Activated B cell treated with CpG ODN at 0.5 μM for 24 hours (primary cell): ENCODE measurements at regions not wholly inside any gene's neighbourhood (a gene's known extent, or its start where the extent isn't known, plus 50 kb on each side); places are given as distances from the start of the nearest gene placed in this dataset.
"Not testable (repeated sequence)": the region's sequence is repeated elsewhere in the genome, so short reads cannot be mapped to it uniquely, and the experiment has no call there.

Experiments
- ATAC-seq: fragments of 200-7000 bp; cut with Tn5 transposase; one replicate; pipeline ENCODE4 v1.10.0; 2021; ENCODE audit warnings: low read depth, mild to moderate bottlenecking, moderate library complexity
- CTCF ChIA-PET: fragments of 350-600 bp; sonication (Branson Sonifier 250); formaldehyde crosslinking; loops from one replicate; lab custom pipeline; 2021; ENCODE audit warnings: antibody characterized with exemption; lab: Charles Lee
- POLR2A ChIA-PET: fragments of 350-600 bp; sonication (Branson Sonifier 250); formaldehyde crosslinking; loops from one replicate; lab custom pipeline; 2021; ENCODE audit warnings: antibody characterized with exemption; lab: Charles Lee
- DNase-seq: peaks from one replicate; pipeline ENCODE4 v3.0.0; 2022
- H3K27ac Mint-ChIP-seq: one replicate; pipeline ENCODE4 v1.8.0; 2020; ENCODE audit warnings: mixed read lengths
- H3K27me3 Mint-ChIP-seq: one replicate; pipeline ENCODE4 v1.8.0; 2021; ENCODE audit warnings: mixed read lengths
- H3K36me3 Mint-ChIP-seq: one replicate; pipeline ENCODE4 v1.8.0; 2021; ENCODE audit warnings: low read depth, mixed read lengths
- H3K4me1 Mint-ChIP-seq: one replicate; pipeline ENCODE4 v1.8.0; 2021; ENCODE audit warnings: mixed read lengths
- H3K4me3 Mint-ChIP-seq: one replicate; pipeline ENCODE4 v1.8.0; 2020; ENCODE audit warnings: mild to moderate bottlenecking, mixed read lengths
- H3K9me3 Mint-ChIP-seq: one replicate; pipeline ENCODE4 v1.8.0; 2020; ENCODE audit warnings: mixed read lengths
- CTCF ChIP-seq: fragments of 200-600 bp; IDR thresholded peaks from one replicate; pipeline ENCODE4 v1.8.0; 2022; ENCODE audit warnings: antibody characterized with exemption, mild to moderate bottlenecking
- intact Hi-C: fragments of 100-400 bp; cut with micrococcal nuclease; formaldehyde crosslinking; loops from one replicate; pipeline ENCODE4 v1.15.1; 2024

GRCh38 chr22:16730894-16731293 lies 94.3 kb downstream of the XKR3 start:
- H3K4me1 Mint-ChIP-seq, H3K36me3 Mint-ChIP-seq, H3K27ac Mint-ChIP-seq, ATAC-seq, CTCF ChIA-PET, POLR2A ChIA-PET, intact Hi-C loops, H3K9me3 Mint-ChIP-seq, DNase-seq, H3K27me3 Mint-ChIP-seq, H3K4me3 Mint-ChIP-seq: not testable (repeated sequence)

DNA sequence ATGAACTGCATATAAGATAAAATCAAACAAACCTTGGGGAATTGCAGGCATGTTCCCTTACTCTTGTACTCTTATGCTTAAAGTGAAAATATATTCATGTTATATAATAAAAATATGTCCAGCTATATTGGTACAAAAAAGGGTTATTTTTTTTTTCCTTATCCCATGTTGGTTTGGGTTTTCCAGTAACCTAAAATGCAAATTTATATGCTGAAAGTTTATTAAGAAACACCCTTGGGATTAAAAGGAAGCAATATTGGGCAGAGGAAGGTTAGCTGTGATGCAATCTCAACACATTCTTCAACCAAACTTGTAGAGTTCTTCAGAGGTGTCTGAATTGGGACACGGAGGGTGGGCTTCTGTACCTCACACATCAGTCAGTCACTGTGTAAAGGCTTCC lies 97.7 kb downstream of the XKR3 start:
- H3K4me1 Mint-ChIP-seq, ATAC-seq, H3K9me3 Mint-ChIP-seq, DNase-seq, H3K27ac Mint-ChIP-seq, POLR2A ChIA-PET, H3K36me3 Mint-ChIP-seq, H3K27me3 Mint-ChIP-seq, CTCF ChIA-PET, H3K4me3 Mint-ChIP-seq: not testable (repeated sequence)
- intact Hi-C loops, result loop anchor here (10.0 kb wide), 1 partner anchor 57 kb away; no protein-coding TSS in a partner anchor

DNA sequence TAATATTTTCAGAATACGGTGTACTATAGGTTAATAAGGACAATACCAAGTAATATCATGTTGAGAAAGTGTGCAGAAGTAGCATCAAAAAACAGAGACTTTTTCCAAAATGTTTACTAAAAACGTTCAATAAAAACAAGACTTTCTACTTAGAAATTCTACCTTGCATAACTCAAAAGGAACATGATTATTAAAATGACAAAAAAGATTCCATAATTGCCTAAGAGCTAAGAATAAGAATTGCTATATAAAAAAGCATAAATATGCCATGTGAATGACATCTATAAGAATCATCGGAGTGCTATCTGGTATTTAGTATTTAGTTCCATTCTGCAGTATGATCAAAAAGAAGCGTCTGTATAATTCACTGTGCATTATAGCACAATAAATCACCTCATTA lies 102.0 kb downstream of the XKR3 start:
- DNase-seq, ATAC-seq, CTCF ChIA-PET, POLR2A ChIA-PET, H3K4me3 Mint-ChIP-seq, H3K36me3 Mint-ChIP-seq, H3K27ac Mint-ChIP-seq, H3K27me3 Mint-ChIP-seq, H3K9me3 Mint-ChIP-seq: not testable (repeated sequence)
- intact Hi-C loops, result loop anchor here (10.0 kb wide), 1 partner anchor 62 kb away; no protein-coding TSS in a partner anchor
- peaks cover 15% of the 10 kb centered on the region for H3K4me1 Mint-ChIP-seq

DNA sequence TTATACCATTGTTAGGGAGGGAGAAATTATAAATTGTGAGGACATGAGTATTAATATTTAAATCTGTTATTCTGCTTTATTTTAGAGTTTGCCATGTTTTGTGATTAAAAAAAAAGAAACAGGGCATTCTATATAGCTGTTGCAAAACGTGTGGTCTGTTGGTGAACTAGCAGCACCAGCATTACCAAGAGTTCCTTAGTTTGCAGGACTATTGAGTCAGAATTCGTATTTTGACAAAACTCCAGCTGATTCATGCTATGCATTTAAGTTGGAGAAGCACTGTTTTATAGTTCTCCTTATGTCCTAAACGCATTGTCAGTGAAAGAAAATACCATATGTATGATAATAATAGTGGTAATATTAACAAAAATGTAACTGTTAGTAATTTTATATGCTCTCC lies 102.6 kb downstream of the XKR3 start:
- intact Hi-C loops, result loop anchor here (10.0 kb wide), 1 partner anchor 62 kb away; no protein-coding TSS in a partner anchor
- DNase-seq, H3K36me3 Mint-ChIP-seq, ATAC-seq, H3K27me3 Mint-ChIP-seq, H3K4me3 Mint-ChIP-seq, H3K9me3 Mint-ChIP-seq, H3K27ac Mint-ChIP-seq, CTCF ChIA-PET, POLR2A ChIA-PET: not testable (repeated sequence)
- H3K4me1 Mint-ChIP-seq, result peaks cover 15% of the 10 kb centered on the region

- Mint-ChIP-seq H3K36me3 (no peaks in the 10 kb centered on the region), H3K9me3 (peaks cover 1% of the 10 kb centered on the region), H3K27ac (no peak overlapping the region), H3K4me3 (no peak overlapping the region), H3K4me1 (peaks cover 15% of the 10 kb centered on the region), H3K27me3 (peaks cover 8% of the 10 kb centered on the region)
- ChIA-PET CTCF (no interaction called here), POLR2A (no interaction called here)
- DNase-seq (no peak), ATAC-seq (no peak)
- intact Hi-C loops, result loop anchor here (10.0 kb wide), 1 partner anchor 63 kb away; no protein-coding TSS in a partner anchor
- no peak for TF ChIP-seq CTCF
Measured at GRCh38 chr22:16721961-16722360, 103.2 kb downstream of the XKR3 start.

DNA sequence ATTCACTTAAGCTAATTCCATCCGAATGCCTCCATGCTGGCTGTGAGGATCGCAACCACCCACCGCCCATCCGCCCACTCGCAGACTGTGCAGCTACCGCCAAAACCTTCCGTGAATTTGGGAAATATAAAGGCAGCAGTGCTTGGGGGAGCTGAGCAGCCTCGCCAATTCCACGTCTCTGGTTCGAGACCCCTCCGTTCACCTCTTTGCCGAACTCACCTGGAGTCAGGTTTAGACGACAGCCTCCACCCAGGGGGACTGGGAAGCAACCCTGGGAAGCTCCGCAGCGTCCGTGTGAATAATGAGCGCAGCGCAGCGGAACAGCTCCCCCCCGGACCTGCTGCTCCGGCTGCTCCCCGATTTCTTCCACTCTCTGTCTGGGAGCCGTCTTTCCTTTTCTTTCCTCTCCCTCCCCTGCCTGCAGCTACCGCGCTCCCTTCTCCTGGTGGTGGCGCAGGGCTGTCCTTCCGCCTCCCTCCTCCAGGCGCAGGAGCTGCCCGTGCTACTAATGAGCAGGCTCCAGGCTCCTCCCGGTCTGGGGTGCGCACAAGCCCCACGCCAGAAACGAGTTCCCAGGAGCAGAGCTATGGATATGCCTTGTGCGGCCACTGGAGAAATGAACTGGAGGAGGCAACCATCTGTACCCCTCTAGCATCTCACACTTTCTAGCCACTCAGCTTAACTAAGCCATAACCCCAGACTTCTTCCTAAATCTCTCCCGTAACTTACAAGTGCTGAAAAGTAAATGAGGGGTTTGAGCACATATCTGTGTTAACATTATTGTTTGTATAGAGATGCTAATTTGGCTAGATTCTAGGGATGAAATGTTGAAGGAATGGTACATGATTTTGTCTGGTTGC lies 107.3 kb downstream of the XKR3 start:
- Mint-ChIP-seq H3K9me3 (peaks cover 3% of the 10 kb centered on the region), H3K4me3 (no peak overlapping the region), H3K36me3 (no peaks in the 10 kb centered on the region), H3K27ac (no peak overlapping the region), H3K27me3 (peaks cover 8% of the 10 kb centered on the region), H3K4me1 (peaks cover 11% of the 10 kb centered on the region)
- DNase-seq (no peak), ATAC-seq (no peak)
- intact Hi-C loops, result no loop called here
- POLR2A ChIA-PET, result no interaction called here
- CTCF ChIA-PET, result no interaction called here
- TF ChIP-seq CTCF, result no peak

GRCh38 chr22:16714568-16714967 lies 110.6 kb downstream of the XKR3 start:
- H3K4me3 Mint-ChIP-seq, H3K36me3 Mint-ChIP-seq, POLR2A ChIA-PET, ATAC-seq, CTCF ChIA-PET, H3K9me3 Mint-ChIP-seq, DNase-seq, H3K27ac Mint-ChIP-seq, H3K4me1 Mint-ChIP-seq, H3K27me3 Mint-ChIP-seq, intact Hi-C loops: not testable (repeated sequence)

DNA sequence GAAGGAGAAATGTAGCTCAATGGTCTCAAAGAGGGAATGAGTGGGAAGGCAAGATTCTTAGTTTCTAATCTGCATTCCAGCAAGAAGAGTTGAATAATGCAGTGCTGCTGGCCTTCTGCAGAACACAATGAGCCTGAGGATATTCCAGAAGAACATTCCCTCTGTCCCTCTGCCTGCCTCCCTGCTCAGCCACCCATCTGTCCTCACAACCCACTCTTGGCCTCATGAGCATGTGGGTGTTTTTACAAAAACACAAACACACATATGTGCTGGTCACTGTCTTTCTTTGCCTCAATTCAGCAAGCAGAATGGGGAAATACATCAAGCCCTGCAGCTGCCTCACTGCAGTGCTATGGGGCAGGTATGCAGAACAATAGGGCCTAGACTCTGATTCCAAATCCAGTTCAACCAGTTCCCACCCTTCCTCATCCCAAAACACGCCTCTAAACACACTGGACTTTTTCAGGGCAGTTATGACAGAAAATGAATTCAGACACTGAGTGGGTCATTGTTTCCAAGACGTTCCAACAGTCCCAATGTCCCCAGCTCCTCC lies 109.8 kb upstream of the CCT8L2 start:
- H3K9me3 Mint-ChIP-seq, H3K4me1 Mint-ChIP-seq, H3K27ac Mint-ChIP-seq, H3K27me3 Mint-ChIP-seq, ATAC-seq, POLR2A ChIA-PET, DNase-seq, H3K36me3 Mint-ChIP-seq, H3K4me3 Mint-ChIP-seq, CTCF ChIA-PET, intact Hi-C loops: not testable (repeated sequence)

DNA sequence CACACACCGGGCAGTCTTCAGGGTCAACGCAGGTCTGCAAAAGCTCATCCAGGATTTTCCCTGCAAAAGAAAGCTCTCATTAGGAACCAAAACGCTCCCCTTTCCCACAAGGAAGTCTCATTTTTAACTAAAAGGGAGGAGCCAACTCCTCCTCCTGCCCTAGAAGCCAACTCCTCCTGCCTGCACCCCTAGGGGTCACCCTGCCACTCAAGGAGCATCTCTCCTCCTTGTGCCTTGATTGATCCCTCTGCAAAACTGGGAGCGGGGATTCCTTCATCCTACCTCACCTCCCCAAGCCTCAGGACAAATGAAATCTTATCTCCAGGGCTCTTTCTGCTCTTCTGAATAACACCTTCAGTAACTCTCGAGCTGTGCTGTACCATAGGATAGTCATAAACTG lies 107.8 kb upstream of the CCT8L2 start:
- DNase-seq, ATAC-seq, CTCF ChIA-PET, H3K9me3 Mint-ChIP-seq, H3K4me3 Mint-ChIP-seq, H3K4me1 Mint-ChIP-seq, H3K27me3 Mint-ChIP-seq, intact Hi-C loops, POLR2A ChIA-PET, H3K36me3 Mint-ChIP-seq, H3K27ac Mint-ChIP-seq: not testable (repeated sequence)
